Hepatocyte (in vitro differentiated cells): ENCODE measurements at regions not wholly inside any gene's neighbourhood (a gene's known extent, or its start where the extent isn't known, plus 50 kb on each side); places are given as distances from the start of the nearest gene placed in this dataset.

ENCODE experiments used
- CTCF ChIP-seq: fragments of 200-600 bp; sonication (generic); IDR thresholded peaks from 2 replicates; pipeline ENCODE4 v1.5.1; 2016; ENCODE audit warnings: antibody characterized with exemption, mild to moderate bottlenecking; ENCODE audit not compliant: poor library complexity
- EZH2 ChIP-seq: fragments of 200-600 bp; sonication (generic); IDR thresholded peaks from 2 replicates; pipeline ENCODE4 v1.6.1; 2016; ENCODE audit warnings: antibody characterized with exemption, mild to moderate bottlenecking, borderline replicate concordance
- EZH2phosphoT487 ChIP-seq: fragments of 200-600 bp; sonication (generic); IDR thresholded peaks from one replicate; pipeline ENCODE4 v1.6.1; 2018; ENCODE audit warnings: antibody characterized with exemption, mild to moderate bottlenecking, low read depth, moderate library complexity; ENCODE audit not compliant: unreplicated experiment, severe bottlenecking

- TF ChIP-seq CTCF (no peak), EZH2 (no peak), EZH2phosphoT487 (no peak)
Measured at GRCh38 chr11:127274328-127274676, 273.7 kb upstream of the KIRREL3 start.
